HEK293 (cell line): ENCODE measurements at regions not wholly inside any gene's neighbourhood (a gene's known extent, or its start where the extent isn't known, plus 50 kb on each side); places are given as distances from the start of the nearest gene placed in this dataset.

Source experiments
- CTCF ChIP-seq: fragments of 450-650 bp; formaldehyde crosslinking; IDR thresholded peaks from 2 replicates; pipeline ENCODE4 v1.5.1; 2016; ENCODE audit warnings: missing biosample characterization, missing genetic modification characterization
- INSM2 ChIP-seq: fragments of 450-650 bp; formaldehyde crosslinking; IDR thresholded peaks from 2 replicates; pipeline ENCODE4 v1.5.1; 2016; ENCODE audit warnings: missing biosample characterization, missing genetic modification characterization
- KLF9 ChIP-seq: fragments of 450-650 bp; formaldehyde crosslinking; IDR thresholded peaks from 2 replicates; pipeline ENCODE4 v1.5.1; 2016; ENCODE audit warnings: missing biosample characterization, missing genetic modification characterization, low read depth
- ZBTB26 ChIP-seq: fragments of 450-650 bp; formaldehyde crosslinking; optimal IDR thresholded peaks from 2 replicates; pipeline ENCODE3; 2016; ENCODE audit warnings: missing biosample characterization, mild to moderate bottlenecking, missing genetic modification characterization
- ZNF707 ChIP-seq: fragments of 450-650 bp; formaldehyde crosslinking; IDR thresholded peaks from 2 replicates; pipeline ENCODE4 v1.5.1; 2016; ENCODE audit warnings: missing biosample characterization, missing genetic modification characterization

GRCh38 chr6:149246691-149247384, 70.7 kb upstream of the TAB2 start:
- TF ChIP-seq CTCF (tag by site-specific recombination) (no peak), ZBTB26 (tag by site-specific recombination) (no peak), KLF9 (no peak), ZNF707 (no peak), INSM2 (tag by site-specific recombination) (no peak)
